BJ (cell line): ENCODE measurements at regions not wholly inside any gene's neighbourhood (a gene's known extent, or its start where the extent isn't known, plus 50 kb on each side); places are given as distances from the start of the nearest gene placed in this dataset.

ENCODE experiments used
- CTCF ChIA-PET: fragments of 350-600 bp; formaldehyde crosslinking; extraction: SDS; loops from one replicate; lab custom pipeline; 2021; ENCODE audit warnings: antibody characterized with exemption, inconsistent platforms; lab: Yijun Ruan, JAX
- POLR2A ChIA-PET: fragments of 300-600 bp; sonication (Branson Sonifier 250); formaldehyde crosslinking; extraction: SDS; loops from one replicate; lab custom pipeline; 2021; ENCODE audit warnings: antibody characterized with exemption; lab: Charles Lee
- DNase-seq: peaks from one replicate; pipeline ENCODE4 v3.0.0-alpha.2; 2011; ENCODE audit warnings: low read depth
- H3K27me3 ChIP-seq: 2 replicates; pipeline ENCODE4 v1.6.0; 2011; ENCODE audit warnings: low read length; ENCODE audit not compliant: control insufficient read depth, insufficient read depth
- H3K36me3 ChIP-seq: 2 replicates; pipeline ENCODE4 v1.5.1; 2011; ENCODE audit warnings: low read length; ENCODE audit not compliant: control insufficient read depth, insufficient read depth
- H3K4me3 ChIP-seq: 2 replicates; pipeline ENCODE4 v1.5.1; 2011; ENCODE audit warnings: low read depth, mild to moderate bottlenecking, control low read depth, low read length
- CTCF ChIP-seq: IDR thresholded peaks from 2 replicates; pipeline ENCODE4 v1.5.1; 2011; ENCODE audit warnings: low read depth, mild to moderate bottlenecking, control low read depth, inconsistent platforms, low read length, moderate library complexity; ENCODE audit not compliant: insufficient read depth

GRCh38 chr1:178028841-178029481 lies 59.1 kb upstream of the SEC16B start:
- TF ChIP-seq CTCF, result no peak
- Histone ChIP-seq H3K36me3 (no peaks in the 10 kb centered on the region; the same call in 1 of the 2 replicates), H3K4me3 (no peak overlapping the region), H3K27me3 (no peaks in the 10 kb centered on the region)
- DNase-seq, result no peak
- CTCF ChIA-PET, result interaction anchor here (0.8 to 6.9 kb wide), 5 partner anchors 8 to 280 kb away, joined by 3 to 60 read pairs (median 4); no protein-coding TSS in a partner anchor
- POLR2A ChIA-PET, result no interaction called here

GRCh38 chr1:178030467-178030866 lies 60.6 kb upstream of the SEC16B start:
- ChIA-PET CTCF (interaction anchor here (1.0 to 6.9 kb wide), 6 partner anchors 11 to 264 kb away, joined by 3 to 60 read pairs (median 6); no protein-coding TSS in a partner anchor), POLR2A (no interaction called here)
- TF ChIP-seq CTCF, result no peak
- H3K36me3 ChIP-seq, result no peaks in the 10 kb centered on the region
- no peak for DNase-seq
- no peaks in the 10 kb centered on the region for H3K27me3 ChIP-seq
- H3K4me3 ChIP-seq, result no peak overlapping the region

- no peak overlapping the region for H3K4me3 ChIP-seq
- DNase-seq, result peak; percentile 41
- H3K36me3 ChIP-seq, result no peaks in the 10 kb centered on the region
- TF ChIP-seq CTCF, result peak; percentile 87
- POLR2A ChIA-PET, result no interaction called here
- no peaks in the 10 kb centered on the region for H3K27me3 ChIP-seq
- CTCF ChIA-PET, result interaction anchor here (0.6 to 6.9 kb wide), 45 partner anchors 10 to 1015 kb away, joined by 3 to 60 read pairs (median 3); partner anchors contain the start of gene RASAL2
Measured at GRCh38 chr1:178031856-178032320, 62.0 kb upstream of the RASAL2 start.

- H3K27me3 ChIP-seq, result no peaks in the 10 kb centered on the region
- TF ChIP-seq CTCF, result no peak
- H3K36me3 ChIP-seq, result no peaks in the 10 kb centered on the region
- ChIA-PET POLR2A (no interaction called here), CTCF (interaction anchor here (0.6 to 6.9 kb wide), 8 partner anchors 8 to 249 kb away, joined by 3 to 60 read pairs (median 4); no protein-coding TSS in a partner anchor)
- no peak for DNase-seq
- no peak overlapping the region for H3K4me3 ChIP-seq
Measured at GRCh38 chr1:178033019-178033418, 60.9 kb upstream of the RASAL2 start.

GRCh38 chr1:178034676-178035075 lies 59.2 kb upstream of the RASAL2 start:
- Histone ChIP-seq H3K36me3 (no peaks in the 10 kb centered on the region), H3K27me3 (no peaks in the 10 kb centered on the region), H3K4me3 (no peak overlapping the region)
- no peak for DNase-seq
- no peak for TF ChIP-seq CTCF
- ChIA-PET POLR2A (interaction anchor here (0.5 kb wide), 1 partner anchor 75 kb away, joined by 3 read pairs; no protein-coding TSS in a partner anchor), CTCF (interaction anchor here (1.0 to 6.9 kb wide), 3 partner anchors 10 to 248 kb away, joined by 3 to 60 read pairs (median 4); no protein-coding TSS in a partner anchor)
